ENCODE measurements at regions not wholly inside any gene's neighbourhood (a gene's known extent, or its start where the extent isn't known, plus 50 kb on each side); places are given as distances from the start of the nearest gene placed in this dataset.

DNA sequence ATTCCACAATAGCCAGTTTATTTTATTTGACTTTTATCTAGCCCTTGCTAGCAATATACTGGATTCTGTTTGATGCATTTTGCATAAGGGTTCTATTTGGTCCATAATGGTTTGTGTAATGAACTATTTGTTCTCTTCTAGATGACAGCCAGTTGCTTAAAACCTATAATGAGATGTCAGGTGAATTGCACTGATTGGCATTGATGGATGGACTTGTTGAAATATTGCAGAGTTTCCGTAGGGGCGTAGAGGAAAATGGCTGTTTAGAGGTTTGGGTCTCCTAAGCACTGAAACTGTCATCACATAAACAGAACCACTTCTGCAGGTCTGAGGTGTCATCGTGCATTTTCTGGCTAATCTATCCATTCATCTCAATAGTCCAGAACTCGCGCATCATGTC, 124.9 kb upstream of the HDAC9 start:
- no peak for DNase-seq

DNA sequence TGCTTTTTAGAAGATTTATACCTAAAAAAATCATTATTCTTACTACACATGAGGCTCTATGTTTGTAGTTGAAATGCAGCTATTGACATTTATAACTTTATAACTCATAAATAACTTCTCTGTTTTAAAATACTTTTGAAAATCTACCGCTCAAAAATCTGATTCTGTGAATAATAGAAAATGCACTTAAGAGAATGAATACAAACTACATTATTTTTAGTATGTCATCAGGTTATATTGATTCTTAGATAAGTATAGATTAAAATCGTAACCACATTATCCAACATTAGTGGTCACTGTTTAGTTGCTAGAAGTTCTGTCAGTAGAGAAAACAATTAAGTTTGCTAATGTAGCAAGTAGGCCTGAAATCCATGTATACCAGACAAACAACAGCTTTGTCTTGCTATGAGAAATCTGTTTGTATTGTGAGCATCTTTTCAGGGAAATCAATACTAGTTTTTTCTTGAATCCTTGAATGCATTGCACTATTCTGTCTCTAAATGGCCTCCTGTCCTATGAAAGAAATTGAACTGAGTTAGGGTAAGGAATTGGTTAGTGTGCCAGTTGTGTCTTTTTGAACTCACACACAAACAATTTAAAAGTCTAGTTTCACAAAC, 116.5 kb upstream of the HDAC9 start:
- no peak for DNase-seq

DNA sequence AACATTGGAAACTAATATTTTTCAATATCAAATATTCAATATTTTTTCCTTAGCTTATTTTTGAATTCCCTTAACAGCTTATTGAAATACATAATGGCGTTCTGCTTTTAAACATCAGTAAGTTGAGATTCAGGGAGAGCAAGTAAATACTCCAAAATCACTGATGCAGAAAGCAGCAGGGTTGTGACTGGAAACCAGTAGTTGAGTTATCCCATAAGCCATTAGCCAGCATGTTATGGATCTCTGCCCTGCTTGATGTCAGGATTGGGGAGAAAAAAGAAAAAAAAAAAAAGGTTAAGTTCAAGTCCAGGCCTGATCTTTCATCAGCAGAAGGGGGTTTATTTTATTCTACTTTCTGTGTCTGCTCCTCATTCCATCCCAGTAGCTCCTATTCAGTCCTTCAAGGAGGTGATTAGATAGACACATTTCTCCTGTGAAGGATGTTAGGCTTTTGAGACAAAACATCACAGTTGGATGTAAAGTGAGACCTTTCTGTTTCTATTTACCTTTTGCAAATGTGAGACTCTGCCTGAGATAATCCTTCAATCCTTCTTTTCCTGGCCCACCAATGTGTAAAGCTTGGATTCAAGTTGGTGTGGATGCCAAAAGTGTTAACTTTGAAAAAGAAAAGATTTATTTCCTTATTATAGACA, 110.9 kb upstream of the HDAC9 start:
- DNase-seq = no peak

DNA sequence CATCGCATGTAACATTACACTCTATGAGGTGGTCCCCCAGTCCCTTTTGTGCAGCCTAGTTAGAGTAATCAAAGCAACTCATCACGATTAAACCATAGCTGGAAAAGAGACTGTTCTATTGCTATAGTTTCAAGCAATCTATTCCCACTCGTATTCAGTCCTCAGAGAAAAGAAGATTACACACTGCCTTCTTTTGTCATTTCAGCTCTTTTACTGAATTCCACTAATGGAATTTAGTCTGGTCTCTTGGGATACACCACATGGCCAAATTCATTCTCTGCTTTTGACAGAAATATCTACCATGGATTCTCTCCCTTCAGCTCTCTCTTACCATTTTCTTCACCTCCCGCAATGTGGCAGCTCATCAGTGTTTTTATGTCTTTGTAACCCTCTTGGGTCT, 108.9 kb upstream of the HDAC9 start:
- no peak for DNase-seq

DNA sequence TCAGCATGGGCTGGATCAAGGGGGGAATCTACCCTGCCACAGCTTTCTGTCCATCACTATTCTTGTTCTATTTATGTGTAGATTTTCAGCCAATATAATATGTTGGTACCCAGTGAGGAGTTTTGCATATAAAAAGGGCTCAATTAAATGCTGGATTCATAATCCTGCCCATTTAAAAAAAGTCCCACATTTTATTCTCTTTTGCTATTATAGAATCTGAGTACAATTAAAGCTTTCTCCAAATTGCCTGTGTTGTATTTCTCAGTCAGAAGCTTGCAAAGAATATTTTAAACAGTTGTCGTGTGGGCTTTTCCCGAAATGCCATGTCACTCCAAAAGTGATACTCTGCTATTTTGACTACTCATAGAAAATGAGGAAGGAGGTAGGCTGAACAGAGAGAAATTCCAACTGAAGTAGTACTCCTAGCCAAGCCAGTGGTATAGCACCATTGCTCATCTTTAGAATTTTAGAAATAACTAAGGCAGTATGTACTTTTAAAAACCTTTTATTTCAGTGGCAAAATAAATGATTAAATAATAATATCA, 108.3 kb upstream of the HDAC9 start:
- DNase-seq = no peak

DNA sequence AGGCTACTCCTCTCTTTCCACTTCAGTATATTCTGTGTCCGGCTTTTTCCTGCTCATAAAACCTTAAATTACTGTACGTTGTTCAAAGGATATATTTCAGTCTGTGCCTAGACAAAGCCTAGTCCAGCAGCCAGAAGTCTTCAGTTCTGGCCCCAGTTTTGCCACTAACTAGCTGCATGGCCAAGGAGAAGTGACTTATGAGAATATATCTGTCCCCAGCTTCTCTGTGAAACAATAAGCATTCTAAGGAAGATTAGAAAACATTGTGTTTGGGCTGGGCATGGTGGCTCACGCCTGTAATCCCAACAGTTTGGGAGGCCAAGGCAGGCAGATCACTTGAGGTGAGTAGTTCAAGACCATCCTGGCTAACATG, 105.0 kb upstream of the HDAC9 start:
- no peak for DNase-seq

DNA sequence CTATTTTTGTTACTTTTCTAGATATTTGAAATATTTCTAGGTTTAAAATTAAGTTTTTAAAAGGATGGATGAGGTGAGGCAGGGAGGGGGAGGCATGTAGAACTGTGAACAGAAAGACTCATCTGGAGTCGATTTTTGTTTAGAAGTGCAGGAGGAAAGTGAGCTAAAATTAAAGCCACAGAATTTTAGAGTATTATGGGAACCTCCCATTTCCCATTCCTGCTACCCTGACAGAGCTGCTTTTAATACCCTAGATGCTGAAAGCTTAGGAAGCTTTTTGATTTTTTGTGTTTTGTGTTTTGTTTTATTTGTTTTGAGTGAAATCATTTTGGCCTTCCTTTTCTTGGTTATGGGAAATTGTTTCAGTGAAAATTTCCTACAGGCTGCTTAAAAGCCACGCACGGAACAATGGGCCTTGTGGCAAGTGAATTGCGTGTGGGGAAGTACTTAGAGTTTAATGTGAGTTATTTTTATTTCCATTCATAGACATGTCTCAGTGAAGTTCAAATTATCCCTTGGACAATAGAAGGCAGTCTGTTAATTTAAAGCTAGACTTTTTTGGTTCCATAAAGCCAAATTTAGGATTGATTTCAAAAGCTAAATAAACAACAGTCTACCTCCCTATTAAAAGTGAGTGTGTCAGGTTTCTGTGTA, 102.0 kb upstream of the HDAC9 start:
- no peak for DNase-seq

DNA sequence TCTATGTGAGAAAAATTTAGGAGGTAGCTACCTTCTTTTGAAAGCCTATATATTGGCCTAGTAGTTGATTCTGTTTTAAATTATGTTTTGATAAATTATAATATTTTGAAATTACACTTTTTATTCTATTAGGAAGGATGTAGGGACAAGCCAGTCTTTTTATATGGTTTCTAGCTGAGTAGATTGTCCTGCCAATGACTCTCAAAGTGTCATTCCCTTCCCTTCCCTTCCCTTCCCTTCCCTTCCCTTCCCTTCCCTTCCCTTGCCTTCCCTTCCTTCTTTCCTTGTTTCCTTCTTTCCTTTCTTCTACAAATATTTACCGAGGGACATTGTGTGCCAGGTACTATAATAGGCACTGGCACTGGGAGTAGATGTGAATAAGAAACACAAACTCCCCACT, 99.7 kb upstream of the HDAC9 start:
- no peak for DNase-seq

DNA sequence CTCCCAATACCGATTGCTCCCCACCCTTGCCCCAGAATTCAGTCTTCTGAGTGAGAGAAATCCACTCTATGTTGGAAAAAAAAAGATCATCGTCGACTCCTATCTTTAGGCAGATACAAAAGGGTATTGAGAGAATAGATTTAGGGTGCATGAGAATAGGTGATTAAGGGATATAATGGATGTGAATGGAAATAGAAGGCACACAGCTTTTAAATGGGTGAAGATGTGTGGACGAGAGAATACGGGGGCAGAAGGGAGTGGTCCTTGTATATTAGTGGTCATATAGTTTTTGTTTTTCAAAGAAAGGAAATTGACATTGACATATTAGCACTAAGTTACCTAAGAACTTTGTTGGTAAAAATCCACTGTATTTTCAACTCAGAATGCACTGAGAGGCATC, 98.6 kb upstream of the HDAC9 start:
- no peak for DNase-seq

DNA sequence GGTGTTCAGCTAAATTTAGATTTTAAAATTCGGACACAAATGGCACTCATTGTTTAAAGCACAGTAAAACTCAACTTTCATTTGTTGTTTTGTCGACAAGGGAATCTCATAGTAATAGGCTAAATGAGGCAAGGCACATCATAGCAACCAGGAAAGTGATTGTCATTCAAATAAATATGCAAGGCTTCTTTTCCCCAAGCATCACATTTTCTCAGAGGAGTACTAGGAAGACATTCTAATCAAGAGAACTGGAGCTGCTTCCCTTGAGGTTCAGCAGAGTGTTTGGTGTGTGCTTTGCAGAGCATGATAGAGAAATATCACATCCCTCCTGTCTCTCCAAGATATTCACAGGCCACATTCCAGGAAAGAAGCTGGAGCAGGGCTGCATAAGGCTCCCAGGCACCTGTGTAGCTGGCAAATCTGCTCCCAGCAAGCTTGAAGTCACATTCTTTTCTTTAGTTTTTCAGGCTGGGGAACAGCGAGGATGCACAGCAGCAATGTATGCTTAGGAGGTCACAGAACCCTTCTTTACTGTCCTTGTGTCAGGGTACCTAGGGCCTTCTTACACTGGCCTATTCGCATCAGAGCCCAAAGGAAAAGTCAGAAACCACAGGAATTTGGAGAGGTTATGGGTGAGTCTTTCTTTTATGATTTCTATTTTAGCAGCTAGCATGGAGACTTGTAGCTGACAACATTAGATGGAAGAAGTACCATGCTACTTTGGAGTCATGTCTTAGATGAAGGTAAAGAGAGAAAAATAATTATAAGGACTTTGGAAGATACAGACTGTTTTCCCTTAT, 95.9 kb upstream of the HDAC9 start:
- DNase-seq = no peak

DNA sequence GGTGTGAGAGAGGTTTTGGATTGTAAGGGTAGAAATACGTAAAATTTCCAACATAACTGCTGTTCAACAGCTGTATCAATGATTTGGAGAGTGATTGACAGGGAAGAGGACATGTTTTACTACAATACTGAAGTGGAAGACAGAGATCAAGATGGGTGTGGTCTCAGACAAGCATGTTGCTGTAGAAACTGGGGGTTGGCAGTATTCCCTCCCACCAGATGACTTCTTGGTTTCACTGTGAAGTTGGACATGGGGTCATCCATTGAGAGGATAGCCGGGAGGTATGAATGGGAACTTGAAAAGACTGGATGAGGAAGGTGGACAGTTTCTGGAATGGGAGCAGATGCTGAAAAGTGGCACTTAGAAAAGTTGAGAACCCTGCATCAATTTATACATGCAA, 95.3 kb upstream of the HDAC9 start:
- no peak for DNase-seq

DNA sequence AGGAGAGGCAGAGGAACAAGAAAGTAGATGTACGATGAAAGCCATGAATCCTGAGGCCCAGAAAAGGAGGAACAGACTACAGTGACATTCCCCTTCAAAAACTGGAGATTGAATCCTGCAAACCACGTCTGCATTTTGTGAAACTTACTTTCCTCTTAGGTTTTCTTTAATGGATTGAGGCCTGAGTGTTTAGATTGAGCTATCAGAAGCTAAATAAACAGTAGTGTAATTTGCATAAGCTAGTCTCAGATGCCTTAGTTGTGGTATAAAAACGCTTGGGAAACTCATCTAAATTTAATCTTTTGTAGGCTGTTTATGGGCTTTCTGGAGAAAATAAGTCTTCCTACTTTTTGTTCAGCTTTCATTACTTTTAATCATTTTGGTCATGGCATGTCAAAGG, 94.8 kb upstream of the HDAC9 start:
- DNase-seq = no peak

DNA sequence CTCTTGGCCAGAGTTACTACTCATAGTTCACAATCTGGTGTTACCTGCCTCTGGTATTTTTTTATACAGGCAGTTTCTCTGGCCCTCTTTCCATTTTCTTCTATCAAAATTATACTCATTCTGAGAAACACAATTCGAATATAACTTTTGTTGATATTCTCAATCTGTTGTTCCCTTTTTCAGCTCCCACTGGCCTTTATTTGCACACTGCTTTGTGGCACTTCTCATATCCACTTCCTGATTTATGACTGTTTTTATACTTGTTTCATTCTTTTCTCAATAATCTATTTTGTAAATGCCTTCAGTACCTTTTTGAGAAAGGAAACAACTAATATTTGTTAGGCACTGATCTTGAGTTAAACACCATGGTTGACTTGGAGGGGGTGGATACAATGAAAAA, 93.8 kb upstream of the HDAC9 start:
- no peak for DNase-seq

DNA sequence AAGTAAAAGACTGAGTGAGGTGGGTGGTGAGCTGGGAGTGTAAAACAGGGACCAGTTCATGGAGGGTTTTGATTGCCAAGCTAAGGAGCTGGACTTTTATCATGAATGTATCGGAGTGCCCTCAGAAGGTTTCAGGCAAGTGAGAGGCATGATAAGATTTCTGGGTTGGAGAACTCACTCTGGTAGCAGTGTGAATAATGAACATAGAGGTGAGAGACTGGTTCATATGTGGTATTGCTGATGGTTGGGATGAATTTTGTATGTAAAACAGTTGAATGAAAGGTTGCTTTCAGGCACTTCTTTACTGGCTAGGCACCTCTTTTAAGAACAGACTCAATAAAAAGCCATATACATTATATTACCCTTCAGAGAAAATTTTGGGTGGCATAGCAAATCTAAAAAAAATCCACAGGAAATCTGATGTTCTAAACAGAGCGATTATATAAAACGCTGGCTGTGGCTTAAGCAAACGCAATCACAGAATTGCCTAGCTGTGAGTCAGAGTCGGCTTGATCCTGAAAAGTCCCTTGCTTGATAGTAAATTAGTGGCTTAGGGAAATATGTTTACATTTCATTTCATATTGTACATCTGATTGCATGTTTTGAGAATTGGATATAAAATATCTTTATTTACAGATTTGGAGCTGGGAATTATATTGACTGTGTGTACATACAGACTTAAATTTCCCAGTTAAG, 92.9 kb upstream of the HDAC9 start:
- DNase-seq = no peak

DNA sequence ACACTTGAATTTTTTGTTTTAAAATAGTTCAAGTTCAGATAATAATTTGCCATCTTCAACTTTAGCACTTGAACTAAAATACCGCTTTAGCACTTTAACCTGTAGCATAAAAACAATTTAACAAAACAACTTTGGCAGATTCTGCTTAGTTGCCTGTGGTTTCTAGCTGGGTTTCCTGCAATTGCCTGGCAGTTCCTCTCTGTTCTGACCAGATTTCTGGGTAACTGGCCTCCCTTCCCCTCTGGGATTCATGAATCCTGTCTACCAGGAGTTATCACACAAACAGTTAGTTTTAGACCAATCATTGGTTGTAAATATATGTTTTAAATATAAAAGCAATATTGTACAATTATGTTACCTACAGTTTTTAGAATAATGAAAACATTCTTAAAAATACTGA, 89.8 kb upstream of the HDAC9 start:
- no peak for DNase-seq

DNA sequence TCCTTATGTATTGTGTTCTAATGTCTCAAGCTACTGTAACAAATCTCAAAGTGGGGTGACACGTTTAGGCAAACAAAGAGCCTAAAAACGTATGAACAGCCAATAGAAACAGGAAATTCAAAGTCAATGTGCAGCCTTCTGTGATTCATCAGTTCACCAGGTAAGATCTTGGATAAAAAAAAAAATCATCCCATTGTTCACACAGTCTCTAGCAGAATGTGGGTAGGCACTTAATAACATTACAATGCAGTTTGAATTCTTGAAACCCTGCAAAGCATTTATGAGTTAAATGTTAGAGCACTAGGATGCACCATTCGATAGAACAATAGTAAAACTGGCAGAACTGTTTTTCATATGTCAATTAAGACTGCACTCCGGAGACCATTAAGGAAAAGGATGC, 88.2 kb upstream of the HDAC9 start:
- no peak for DNase-seq

DNA sequence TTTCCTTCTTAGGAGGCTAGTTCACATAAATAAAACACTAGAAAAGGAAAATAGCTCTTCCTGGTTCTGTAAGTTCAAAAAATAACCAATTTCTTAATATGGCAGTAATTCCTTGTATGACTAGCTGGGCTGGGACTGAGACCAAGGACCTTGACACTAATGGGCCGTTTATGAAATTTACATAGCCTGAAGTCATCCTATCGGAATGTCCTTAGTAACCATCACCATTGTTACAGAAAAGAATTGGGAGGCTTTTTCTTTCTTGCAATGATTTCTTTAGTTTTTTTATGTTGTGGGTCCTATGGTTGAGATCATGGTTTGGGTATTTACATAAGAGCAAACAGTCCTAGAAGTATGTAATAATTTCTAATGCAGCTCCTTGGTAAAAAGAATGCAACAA, 87.1 kb upstream of the HDAC9 start:
- no peak for DNase-seq

DNA sequence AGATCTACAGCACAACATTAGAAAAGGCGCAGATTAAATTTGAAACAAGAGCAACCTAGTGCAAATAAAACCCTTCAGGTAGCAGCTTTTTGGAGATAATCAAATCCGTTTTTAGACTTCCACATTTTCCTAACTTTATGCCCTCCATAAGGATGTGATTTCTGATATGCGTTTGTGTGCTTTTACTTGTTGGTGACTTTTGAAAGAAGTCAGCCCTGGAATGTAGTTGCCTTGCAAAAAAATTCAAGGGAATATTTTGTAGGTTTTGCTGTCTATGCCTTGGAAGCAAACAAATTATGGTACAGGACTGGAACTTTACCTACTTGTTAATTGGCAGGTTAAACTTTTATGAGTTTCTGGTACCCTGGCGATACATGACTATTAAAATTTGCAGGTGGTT, 86.7 kb upstream of the HDAC9 start:
- DNase-seq = no peak

DNA sequence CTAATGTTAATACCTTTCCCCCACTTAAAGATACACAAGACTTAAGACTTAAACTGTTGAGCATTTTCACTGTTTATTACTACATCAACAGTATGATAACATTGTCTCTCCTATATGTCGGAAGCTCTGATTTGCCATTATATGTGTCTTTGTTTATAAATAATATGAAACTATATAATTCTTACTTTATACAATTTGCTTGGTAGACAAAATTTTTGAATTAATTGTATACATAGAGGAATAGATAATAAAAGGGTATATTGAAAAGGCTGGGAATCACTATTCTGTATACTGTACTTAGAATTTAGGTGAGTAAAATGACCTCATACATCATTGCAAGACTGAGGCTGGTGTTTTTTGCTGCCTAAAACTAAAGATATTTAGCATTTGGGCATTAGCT, 82.1 kb upstream of the HDAC9 start:
- no peak for DNase-seq

DNA sequence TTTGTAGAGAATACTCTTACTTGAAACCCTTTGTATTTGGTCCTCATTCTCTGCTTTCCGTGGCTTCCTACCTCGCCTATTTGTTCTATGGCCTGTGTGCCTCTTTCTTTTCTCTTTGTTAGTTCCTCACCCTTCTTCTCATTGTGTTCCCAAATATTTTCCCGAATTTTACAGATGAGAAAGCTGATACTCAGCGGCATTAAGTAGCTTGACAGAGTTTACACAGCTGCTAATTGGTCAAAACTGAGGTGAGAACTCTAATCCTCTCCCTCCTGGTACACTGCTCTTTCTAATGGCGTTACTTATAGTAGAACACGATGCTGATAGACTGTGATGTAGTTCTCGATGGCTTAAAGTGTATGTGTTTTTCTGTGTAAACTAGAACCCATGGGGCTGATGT, 80.7 kb upstream of the HDAC9 start:
- DNase-seq = no peak

DNA sequence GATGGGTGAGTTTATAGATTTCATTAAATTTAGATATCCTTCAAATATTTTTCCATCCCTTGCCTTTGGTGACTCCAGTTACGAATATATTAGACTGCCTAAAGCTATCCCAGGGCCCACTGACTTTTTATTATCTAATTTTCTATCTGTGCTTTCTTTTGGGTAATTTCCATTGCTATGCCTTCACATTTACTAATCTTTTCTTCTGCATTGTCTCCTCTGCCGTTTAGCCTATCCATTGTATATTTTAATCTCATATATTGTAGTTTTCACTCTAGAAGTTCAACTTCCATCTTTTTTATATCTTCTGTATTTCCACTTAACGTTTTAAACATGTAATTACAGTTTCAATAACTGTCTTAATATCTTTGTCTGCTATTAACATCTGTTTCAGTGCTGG, 78.6 kb upstream of the HDAC9 start:
- DNase-seq = no peak

DNA sequence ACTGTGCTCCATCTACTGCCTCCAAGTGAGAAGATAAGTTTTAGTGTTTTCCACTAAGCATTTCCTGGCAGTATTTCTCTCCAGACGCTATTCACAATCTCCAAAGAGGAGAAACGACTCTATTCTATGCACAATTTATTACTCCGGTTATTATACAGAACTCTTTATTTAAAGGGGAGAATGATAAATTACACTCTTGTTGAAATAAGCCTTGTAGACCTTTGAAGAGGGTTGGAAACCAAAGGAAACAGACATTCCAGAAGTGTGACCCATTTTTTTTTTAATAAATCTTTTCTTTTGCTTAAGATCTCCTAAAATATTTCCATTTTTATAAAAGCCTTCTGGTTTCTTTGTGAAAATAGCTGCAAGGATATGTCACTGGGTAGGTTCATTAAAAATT, 76.1 kb upstream of the HDAC9 start:
- no peak for DNase-seq

DNA sequence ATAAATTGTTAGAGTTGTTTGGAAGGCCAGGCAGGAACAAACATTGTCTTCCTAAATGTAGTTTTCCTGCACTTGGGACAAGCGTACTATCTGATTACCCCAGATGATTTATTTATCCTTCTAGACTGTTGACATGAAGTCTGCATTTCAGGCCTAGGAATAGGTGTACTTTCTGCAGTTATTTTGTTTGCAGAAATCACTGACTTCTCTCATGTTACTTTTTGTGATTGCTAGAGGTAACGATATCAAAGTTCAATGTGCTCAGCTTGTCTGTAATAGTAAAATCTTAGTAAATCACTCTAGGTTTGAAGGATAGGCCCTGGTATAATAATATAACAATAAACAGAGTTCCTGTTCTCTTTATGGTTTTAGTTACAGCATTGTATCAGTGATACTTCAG, 75.4 kb upstream of the HDAC9 start:
- DNase-seq = no peak
